HEK293 (cell line): ENCODE measurements at regions not wholly inside any gene's neighbourhood (a gene's known extent, or its start where the extent isn't known, plus 50 kb on each side); places are given as distances from the start of the nearest gene placed in this dataset.

Experiments
- CTCF ChIA-PET: fragments of 350-600 bp; formaldehyde crosslinking; extraction: SDS; loops from one replicate; lab custom pipeline; 2021; ENCODE audit warnings: antibody characterized with exemption; lab: Yijun Ruan, JAX
- POLR2A ChIA-PET: fragments of 300-600 bp; formaldehyde crosslinking; extraction: SDS; loops from one replicate; lab custom pipeline; 2020; ENCODE audit warnings: antibody characterized with exemption, inconsistent platforms; lab: Yijun Ruan, JAX
- H3K27ac ChIP-seq: fragments of 200-500 bp; sonication (Bioruptor generic); 2 replicates; pipeline ENCODE4 v1.5.1; 2014; ENCODE audit warnings: low read depth, low read length, control low read depth, inconsistent platforms; ENCODE audit errors: extremely low read depth
- H3K36me3 ChIP-seq, 2 experiments: fragments of 200-500 bp in 1 of 2; sonication (Bioruptor generic) in 1 of 2; 1 replicate in 1 of 2; 2 replicates in 1 of 2; pipeline ENCODE4 v1.5.1; 2014 to 2017; ENCODE audit warnings: inconsistent platforms in 2 of 2, low read length in 2 of 2; ENCODE audit not compliant: control insufficient read depth in 2 of 2, insufficient read depth in 1 of 2
- H3K4me1 ChIP-seq: fragments of 200-500 bp; sonication (Bioruptor generic); 2 replicates; pipeline ENCODE4 v1.5.1; 2014; ENCODE audit warnings: mild to moderate bottlenecking, low read length, inconsistent platforms; ENCODE audit not compliant: control insufficient read depth, insufficient read depth
- H3K4me3 ChIP-seq: 2 replicates; pipeline ENCODE4 v1.5.1; 2011; ENCODE audit warnings: low read depth, mild to moderate bottlenecking, control low read depth, low read length, moderate library complexity
- H3K9me3 ChIP-seq: fragments of 200-500 bp; sonication (Bioruptor generic); 2 replicates; pipeline ENCODE4 v1.5.1; 2014; ENCODE audit warnings: low read depth, low read length, inconsistent platforms; ENCODE audit not compliant: control insufficient read depth, insufficient read depth
- BCL6B ChIP-seq: fragments of 450-650 bp; formaldehyde crosslinking; IDR thresholded peaks from 2 replicates; pipeline ENCODE4 v1.5.1; 2017; ENCODE audit warnings: missing biosample characterization, missing genetic modification characterization
- HOXA7 ChIP-seq: sonication (generic); formaldehyde crosslinking; IDR thresholded peaks from 2 replicates; pipeline ENCODE4 v1.8.1; 2022; ENCODE audit warnings: missing genetic modification reagents, borderline replicate concordance
- HOXC10 ChIP-seq: sonication (generic); formaldehyde crosslinking; IDR thresholded peaks from 2 replicates; pipeline ENCODE4 v1.8.1; 2023; ENCODE audit warnings: mild to moderate bottlenecking, missing genetic modification reagents
- IKZF3 ChIP-seq: fragments of 450-650 bp; IDR thresholded peaks from 2 replicates; pipeline ENCODE4 v1.5.0; 2018; ENCODE audit warnings: missing biosample characterization, mild to moderate bottlenecking, missing genetic modification characterization, moderate library complexity
- KLF1 ChIP-seq: fragments of 450-650 bp; formaldehyde crosslinking; IDR thresholded peaks from 2 replicates; pipeline ENCODE4 v1.5.1; 2016; ENCODE audit warnings: missing biosample characterization, missing genetic modification characterization
- ZBTB1 ChIP-seq: fragments of 450-650 bp; formaldehyde crosslinking; IDR thresholded peaks from 2 replicates; pipeline ENCODE4 v1.5.1; 2016; ENCODE audit warnings: missing biosample characterization, missing genetic modification characterization
- ZBTB49 ChIP-seq: fragments of 450-650 bp; formaldehyde crosslinking; IDR thresholded peaks from 2 replicates; pipeline ENCODE4 v1.5.1; 2016; ENCODE audit warnings: missing biosample characterization, missing genetic modification characterization, low read depth
- ZNF121 ChIP-seq: fragments of 450-650 bp; formaldehyde crosslinking; IDR thresholded peaks from 2 replicates; pipeline ENCODE4 v1.5.1; 2016; ENCODE audit warnings: missing biosample characterization, missing genetic modification characterization
- ZNF157 ChIP-seq: fragments of 450-650 bp; formaldehyde crosslinking; IDR thresholded peaks from 2 replicates; pipeline ENCODE4 v1.5.1; 2016; ENCODE audit warnings: missing biosample characterization, missing genetic modification characterization
- ZNF211 ChIP-seq: fragments of 450-650 bp; formaldehyde crosslinking; IDR thresholded peaks from 2 replicates; pipeline ENCODE4 v1.5.1; 2016; ENCODE audit warnings: low read depth, missing biosample characterization, missing genetic modification characterization
- ZNF24 ChIP-seq: fragments of 450-650 bp; formaldehyde crosslinking; IDR thresholded peaks from 2 replicates; pipeline ENCODE4 v1.5.1; 2016; ENCODE audit warnings: missing biosample characterization, missing genetic modification characterization
- ZNF280D ChIP-seq: fragments of 450-650 bp; formaldehyde crosslinking; IDR thresholded peaks from 2 replicates; pipeline ENCODE4 v1.5.1; 2016; ENCODE audit warnings: missing biosample characterization, missing genetic modification characterization
- ZNF292 ChIP-seq: fragments of 450-650 bp; formaldehyde crosslinking; IDR thresholded peaks from 2 replicates; pipeline ENCODE4 v1.5.1; 2016; ENCODE audit warnings: low read depth, missing biosample characterization, missing genetic modification characterization, borderline replicate concordance
- ZNF302 ChIP-seq: fragments of 450-650 bp; formaldehyde crosslinking; IDR thresholded peaks from 2 replicates; pipeline ENCODE4 v1.5.1; 2016; ENCODE audit warnings: missing biosample characterization, missing genetic modification characterization, low read depth
- ZNF423 ChIP-seq: fragments of 450-650 bp; formaldehyde crosslinking; IDR thresholded peaks from 2 replicates; pipeline ENCODE4 v1.5.1; 2016; ENCODE audit warnings: missing biosample characterization, missing genetic modification characterization
- ZNF488 ChIP-seq: fragments of 450-650 bp; formaldehyde crosslinking; IDR thresholded peaks from 2 replicates; pipeline ENCODE4 v1.5.1; 2016; ENCODE audit warnings: missing biosample characterization, missing genetic modification characterization
- ZNF501 ChIP-seq: fragments of 450-650 bp; formaldehyde crosslinking; IDR thresholded peaks from 2 replicates; pipeline ENCODE4 v1.5.1; 2016; ENCODE audit warnings: missing biosample characterization, missing genetic modification characterization
- ZNF544 ChIP-seq: fragments of 450-650 bp; formaldehyde crosslinking; IDR thresholded peaks from 2 replicates; pipeline ENCODE4 v1.5.0; 2017; ENCODE audit warnings: missing biosample characterization, missing genetic modification characterization
- ZNF561 ChIP-seq: fragments of 450-650 bp; IDR thresholded peaks from 2 replicates; pipeline ENCODE4 v1.5.1; 2018; ENCODE audit warnings: missing biosample characterization, missing genetic modification characterization, borderline replicate concordance
- ZNF670 ChIP-seq: fragments of 450-650 bp; formaldehyde crosslinking; IDR thresholded peaks from 2 replicates; pipeline ENCODE4 v1.5.1; 2016; ENCODE audit warnings: missing biosample characterization, missing genetic modification characterization, low read depth
- ZSCAN30 ChIP-seq: fragments of 450-650 bp; IDR thresholded peaks from 2 replicates; pipeline ENCODE4 v1.5.1; 2018; ENCODE audit warnings: missing biosample characterization, mild to moderate bottlenecking, missing genetic modification characterization, moderate library complexity

- Histone ChIP-seq H3K9me3 (no peaks in the 10 kb centered on the region), H3K27ac (no peak overlapping the region), H3K4me1 (peaks cover 15% of the 10 kb centered on the region), H3K36me3 (no peaks in the 10 kb centered on the region), H3K4me3 (no peak overlapping the region)
- ChIA-PET CTCF (no interaction called here), POLR2A (no interaction called here)
- no peak for TF ChIP-seq HOXA7 (CRISPR knock-in tag)
- no peak for TF ChIP-seq ZNF488 (tag by site-specific recombination)
- no peak for TF ChIP-seq KLF1 (tag by site-specific recombination)
- no peak for TF ChIP-seq ZNF292
These were observed 183.6 kb upstream of the NFE2L3 start for GRCh38 chr7:25968205-25968993.

- Histone ChIP-seq H3K36me3 (no peaks in the 10 kb centered on the region), H3K4me1 (peaks cover 6% of the 10 kb centered on the region), H3K27ac (no peak overlapping the region), H3K4me3 (no peak overlapping the region), H3K9me3 (no peaks in the 10 kb centered on the region)
- TF ChIP-seq ZNF670 (no peak), IKZF3 (tag by site-specific recombination) (no peak), ZNF302 (tag by site-specific recombination) (no peak), HOXC10 (CRISPR knock-in tag) (no peak), ZNF121 (tag by site-specific recombination) (no peak), ZNF544 (no peak), ZSCAN30 (tag by site-specific recombination) (no peak), ZNF423 (no peak), ZNF157 (tag by site-specific recombination) (no peak), ZNF24 (tag by site-specific recombination) (no peak), ZNF561 (no peak), ZBTB49 (tag by site-specific recombination) (no peak)
- CTCF ChIA-PET, result interaction anchor here (0.6 kb wide), 2 partner anchors 108 to 247 kb away, joined by 3 read pairs; no protein-coding TSS in a partner anchor
- POLR2A ChIA-PET, result no interaction called here
These were observed 181.6 kb upstream of the NFE2L3 start for GRCh38 chr7:25970356-25970755.

- H3K4me3 ChIP-seq, result no peak overlapping the region
- CTCF ChIA-PET, result interaction anchor here (0.6 kb wide), 1 partner anchor 246 kb away, joined by 3 read pairs; no protein-coding TSS in a partner anchor
- H3K9me3 ChIP-seq, result no peaks in the 10 kb centered on the region
- H3K27ac ChIP-seq, result no peak overlapping the region
- TF ChIP-seq BCL6B (tag by site-specific recombination) (no peak), ZBTB1 (tag by site-specific recombination) (no peak), ZNF501 (tag by site-specific recombination) (no peak), ZNF280D (tag by site-specific recombination) (no peak), ZNF211 (no peak)
- H3K4me1 ChIP-seq, result 0 out of 2 replicates have a peak, but pooled peaks cover under 1% of the 10 kb centered on the region
- POLR2A ChIA-PET, result no interaction called here
- no peaks in the 10 kb centered on the region for H3K36me3 ChIP-seq
These were observed 181.1 kb upstream of the NFE2L3 start for GRCh38 chr7:25970911-25971310.
